NCI-H2107 (cell line): ENCODE measurements at regions not wholly inside any gene's neighbourhood (a gene's known extent, or its start where the extent isn't known, plus 50 kb on each side); places are given as distances from the start of the nearest gene placed in this dataset.

Source experiments
- DNase-seq: peaks from one replicate; lab custom pipeline; 2025; lab: John Stamatoyannopoulos, UW

DNA sequence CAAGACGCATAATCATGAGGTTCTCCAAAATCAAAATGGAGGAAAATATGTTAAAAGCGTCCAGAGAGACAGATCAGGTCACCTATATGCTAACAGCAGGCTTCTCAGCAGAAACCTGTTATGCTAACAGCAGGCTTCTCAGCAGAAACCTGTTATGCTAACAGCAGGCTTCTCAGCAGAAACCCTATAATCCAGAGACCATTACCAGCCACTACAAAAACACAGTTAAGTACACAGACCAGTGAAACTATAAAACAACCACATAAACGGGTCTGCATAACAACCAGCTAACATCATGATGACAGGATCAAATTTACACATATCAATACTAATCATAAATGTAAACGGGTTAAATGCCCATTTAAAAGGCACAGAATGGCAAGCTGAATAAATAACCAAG lies 1548.4 kb upstream of the TMEFF2 start:
- peak; percentile 36 for DNase-seq

DNA sequence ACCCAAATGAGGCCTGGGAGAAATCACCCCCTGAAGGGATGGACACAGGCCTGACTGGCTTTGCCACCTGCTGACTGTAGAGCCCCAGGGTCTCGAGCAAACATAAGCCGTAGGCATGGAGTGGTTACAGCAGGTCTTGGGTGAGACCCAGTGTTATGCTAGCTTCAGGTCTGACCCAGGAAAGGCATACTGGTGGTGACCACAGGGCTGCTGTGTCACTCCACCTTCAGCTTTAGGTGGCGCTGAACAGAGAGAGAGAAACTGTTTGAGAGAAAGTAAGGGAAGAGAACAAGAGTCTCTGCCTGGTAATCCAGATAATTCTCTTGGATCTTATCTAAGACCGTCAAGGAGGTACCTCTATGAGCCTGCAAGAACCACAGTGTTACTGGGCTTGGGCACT lies 1544.2 kb upstream of the TMEFF2 start:
- DNase-seq = no peak

DNA sequence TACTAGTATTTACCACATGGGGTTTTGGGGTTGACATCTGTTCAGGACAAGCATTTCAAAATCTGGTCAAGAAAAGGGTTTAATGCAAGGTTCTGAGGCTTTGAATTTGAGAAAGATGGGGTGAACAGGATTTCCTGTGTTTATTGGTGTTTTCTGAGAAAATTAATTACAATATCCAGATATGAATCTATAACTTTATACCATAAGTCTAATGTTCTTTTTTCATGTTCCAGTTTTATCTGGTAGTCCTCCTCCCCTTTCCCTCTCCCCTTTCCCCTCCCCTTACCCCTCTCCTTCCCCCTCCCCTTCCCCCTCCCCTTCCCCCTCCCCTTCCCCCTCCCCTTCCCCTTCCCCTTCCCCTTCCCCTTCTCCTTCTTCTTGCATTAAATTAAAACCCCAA lies 1518.2 kb upstream of the TMEFF2 start:
- no peak for DNase-seq

DNA sequence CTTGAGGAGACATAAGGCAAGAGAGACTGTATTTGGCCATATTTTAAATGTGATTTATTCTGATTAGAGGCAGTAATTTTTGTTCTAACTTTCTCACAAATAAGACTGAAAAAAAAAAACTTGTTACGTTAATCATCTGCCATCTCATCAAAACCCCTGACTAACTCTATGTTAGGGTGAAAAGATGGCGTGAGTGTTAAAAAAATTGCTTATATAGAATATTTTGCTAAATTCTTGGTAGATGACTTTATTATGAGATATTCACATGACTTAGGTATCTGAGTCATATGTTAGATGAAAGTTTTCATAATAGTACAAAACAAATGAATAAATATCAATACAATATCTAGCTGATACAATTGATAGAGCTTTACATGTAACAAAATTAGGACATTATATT lies 1508.7 kb upstream of the TMEFF2 start:
- no peak for DNase-seq

DNA sequence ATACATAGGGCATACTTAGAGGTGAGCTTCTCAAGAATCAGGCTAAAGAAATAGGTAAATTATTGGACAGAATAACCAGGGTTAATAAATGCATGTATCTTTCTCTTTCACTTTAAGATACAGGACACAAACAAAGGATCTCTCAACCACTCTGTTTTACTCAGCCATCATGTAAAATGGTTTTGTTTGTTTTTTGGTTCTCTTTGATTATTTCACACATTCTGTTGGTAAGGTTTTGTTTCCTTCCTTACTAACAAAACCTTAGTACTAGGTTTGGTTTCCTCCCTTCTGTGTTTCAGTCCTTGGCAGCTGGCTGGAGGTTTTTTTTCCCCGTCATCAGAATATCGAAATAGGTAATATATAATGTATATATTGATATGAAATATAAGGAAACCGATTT lies 1506.8 kb upstream of the TMEFF2 start:
- DNase-seq = no peak

DNA sequence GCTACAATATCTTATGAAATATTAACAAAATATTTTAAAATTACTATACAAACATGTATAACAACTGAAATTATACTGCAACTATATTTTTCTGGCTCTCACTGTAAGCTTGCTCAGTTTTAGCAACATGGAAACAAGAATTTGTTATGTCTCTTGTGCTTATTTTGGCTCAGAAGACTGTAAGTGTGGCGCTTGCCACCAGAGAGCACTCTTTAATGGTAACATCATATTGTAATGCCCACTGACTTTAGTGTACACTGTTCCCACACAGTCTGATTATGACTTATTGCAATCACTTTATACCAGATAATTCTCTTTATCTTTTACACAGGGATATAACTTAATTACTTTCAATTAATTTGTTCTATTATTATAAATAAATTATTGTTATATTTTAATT lies 1500.6 kb upstream of the TMEFF2 start:
- DNase-seq = peak; percentile 3

DNA sequence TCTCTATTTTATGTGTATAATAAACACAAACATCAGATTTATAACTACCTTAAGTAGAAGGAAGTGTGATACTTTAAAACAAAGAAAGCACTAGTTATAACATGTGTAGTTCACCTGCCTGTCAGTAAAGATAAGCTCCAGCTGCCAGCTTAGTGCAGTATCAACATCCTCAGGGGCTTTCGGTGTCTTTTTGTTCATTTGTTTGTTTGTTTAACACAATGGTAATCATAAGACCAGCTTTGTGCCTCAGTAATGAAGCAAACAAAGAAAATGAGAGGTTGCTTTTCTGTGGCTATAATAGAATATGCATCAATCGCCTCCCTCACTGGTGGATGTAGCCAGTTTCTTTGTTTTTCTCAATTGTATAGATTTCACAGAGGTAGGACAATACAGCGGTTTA lies 1499.0 kb upstream of the TMEFF2 start:
- DNase-seq = no peak

DNA sequence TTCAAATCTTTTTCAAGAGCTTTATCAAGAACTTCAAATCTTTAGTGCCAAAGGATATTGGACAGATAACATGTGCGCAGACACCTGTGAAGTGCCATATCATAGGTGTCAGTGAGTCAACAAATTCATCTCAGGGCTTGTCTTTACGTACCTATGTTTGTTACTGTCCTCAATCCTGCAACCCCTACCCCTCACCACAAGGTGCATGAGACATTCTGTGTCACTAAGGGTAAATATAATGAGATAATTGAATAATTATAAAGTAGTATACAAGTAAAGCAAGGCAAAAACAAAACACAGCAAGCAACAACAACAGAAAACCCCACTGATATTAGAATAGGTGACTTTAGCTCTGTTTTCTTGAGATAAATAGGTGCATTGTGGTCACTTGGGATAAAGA lies 1495.8 kb upstream of the TMEFF2 start:
- no peak for DNase-seq

DNA sequence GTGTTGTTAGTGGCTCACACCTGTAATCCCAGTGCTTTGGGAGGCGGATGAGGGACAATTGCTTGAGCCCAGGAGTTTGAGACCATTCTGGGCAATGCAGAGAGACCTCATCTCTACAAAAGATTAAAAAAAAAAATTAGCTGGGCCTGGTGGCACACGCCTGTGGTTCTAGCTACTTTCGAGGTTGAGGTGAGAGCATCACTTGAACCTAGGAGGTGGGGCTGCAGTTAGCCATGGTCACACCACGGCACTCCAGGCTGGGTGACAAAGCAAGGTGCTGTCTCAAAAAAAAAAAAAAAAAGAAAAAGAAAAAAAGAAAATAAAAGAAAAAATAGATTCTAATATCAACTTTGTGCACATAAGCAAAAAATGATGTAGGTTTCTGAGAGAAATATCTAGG lies 1492.5 kb upstream of the TMEFF2 start:
- DNase-seq = no peak

DNA sequence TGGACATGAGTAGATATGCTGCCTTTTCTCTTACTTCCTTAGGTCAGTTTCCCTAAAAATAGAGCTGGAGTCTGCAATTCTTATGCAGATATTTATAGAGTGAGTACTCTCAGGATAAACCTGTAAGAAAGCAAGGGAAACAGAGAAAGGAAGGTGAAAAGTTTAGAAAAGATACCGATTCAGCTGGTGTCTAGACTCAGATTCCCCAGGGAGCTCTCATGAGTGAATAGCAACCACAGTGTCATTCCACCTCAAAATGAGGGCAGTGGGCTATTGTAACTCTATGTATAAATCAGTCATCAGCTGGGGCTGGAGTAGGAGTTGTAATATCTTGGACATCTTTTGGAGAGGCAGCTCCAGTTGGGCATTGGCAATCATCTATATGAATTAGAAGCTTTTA lies 1485.1 kb upstream of the TMEFF2 start:
- DNase-seq = no peak

DNA sequence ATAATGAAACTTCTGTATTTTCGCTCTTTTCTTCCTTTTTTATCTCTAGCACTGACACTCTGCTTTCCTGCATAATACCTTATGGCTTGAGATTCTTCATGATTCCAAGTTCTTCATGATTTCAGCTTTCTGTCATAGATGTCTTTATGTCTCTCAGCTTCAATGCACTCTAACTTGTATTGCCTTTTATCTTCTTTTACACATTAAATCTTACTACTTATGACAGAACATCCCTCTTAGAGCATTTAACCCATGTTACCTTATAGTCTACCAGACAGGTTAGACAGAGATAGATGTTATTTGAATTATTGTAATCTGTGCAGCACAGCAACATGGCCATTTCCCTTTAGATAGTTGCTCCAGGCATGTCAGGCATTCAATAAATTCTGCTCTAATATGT lies 1475.7 kb upstream of the TMEFF2 start:
- no peak for DNase-seq

DNA sequence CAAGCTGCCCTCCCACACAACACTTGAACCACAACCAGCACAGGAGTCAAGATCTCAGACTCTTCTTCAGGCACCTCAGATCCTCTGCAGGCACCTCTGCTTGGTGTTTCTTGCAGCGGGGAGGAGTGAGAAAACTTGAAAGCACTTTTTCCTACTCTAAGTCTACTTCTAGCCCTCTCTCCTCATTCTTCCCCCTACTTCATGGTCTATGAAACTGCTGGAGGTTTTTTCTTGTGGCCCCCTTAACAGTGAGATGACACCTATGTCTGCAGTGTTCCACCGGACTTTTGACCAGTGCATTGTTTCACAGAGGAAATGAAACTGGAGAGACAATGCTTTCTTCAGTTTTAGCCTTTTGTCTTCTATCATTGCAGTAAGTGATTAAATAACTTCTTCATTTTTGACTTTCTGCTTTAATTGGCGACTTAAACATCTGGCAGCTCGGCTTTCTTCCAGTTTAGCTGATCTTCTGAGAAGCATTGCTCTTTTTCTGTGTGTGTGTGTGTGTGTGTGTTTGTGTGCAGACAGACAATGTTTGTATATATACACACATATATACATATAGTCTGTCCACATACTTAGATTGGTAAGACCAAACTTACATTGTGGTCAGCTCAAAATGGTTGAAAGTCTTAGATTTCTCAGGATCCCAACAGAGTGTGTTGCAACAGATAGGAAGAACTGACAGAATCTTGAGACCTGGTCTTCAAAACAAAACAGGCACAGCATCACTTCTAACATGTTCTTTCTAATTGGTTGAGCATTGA lies 1474.0 kb upstream of the TMEFF2 start:
- DNase-seq = no peak

DNA sequence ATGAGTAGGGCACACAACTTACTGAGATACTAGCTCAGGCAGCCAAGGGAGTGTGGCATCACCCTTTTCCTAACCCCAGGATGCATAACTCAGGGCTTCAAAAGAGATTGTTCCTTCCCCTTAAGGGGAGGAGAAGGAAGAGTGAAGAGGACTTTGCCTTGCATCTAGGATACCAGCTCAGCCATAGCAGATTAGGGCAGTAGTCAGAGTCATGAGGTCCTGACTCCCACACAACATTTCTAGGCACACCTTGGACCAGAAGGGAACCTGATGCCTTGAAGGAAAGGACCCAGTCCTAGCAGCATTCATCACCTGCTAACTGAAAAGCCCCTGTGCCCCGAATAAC lies 1433.2 kb upstream of the TMEFF2 start:
- DNase-seq = no peak

DNA sequence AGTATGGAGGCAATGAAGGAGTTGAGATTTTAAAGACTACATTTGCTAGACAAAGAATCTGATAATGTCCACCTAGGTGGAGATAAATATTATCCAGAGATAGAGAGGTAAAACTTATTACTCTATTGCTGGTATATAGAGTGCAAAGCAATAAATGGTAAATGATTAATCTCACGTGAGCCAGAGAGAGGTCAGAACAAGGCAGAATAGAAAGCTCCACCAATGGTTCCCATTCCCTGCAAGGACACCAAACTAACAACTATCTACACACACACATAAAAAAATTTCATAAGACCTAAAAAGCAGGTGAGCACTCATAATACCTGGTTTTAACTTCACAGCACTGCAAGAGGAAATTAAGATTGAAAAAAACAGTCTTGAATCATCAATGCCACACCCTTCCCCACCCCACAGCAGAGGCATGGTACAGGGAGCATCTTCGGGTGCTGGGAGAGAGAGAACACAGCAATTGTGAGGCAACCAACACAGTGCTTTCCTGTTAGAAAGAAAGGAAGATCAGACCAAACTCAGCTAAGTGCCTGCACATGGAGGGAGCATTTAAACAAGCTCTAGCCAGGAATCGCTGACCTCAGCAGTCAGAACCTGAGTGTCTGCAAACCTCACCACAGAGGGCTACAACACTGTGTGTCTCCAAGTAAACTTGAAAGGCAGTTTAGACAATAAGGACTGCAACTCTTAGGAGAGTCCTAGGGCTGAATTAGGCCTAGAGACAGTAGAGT lies 1432.6 kb upstream of the TMEFF2 start:
- DNase-seq = no peak

DNA sequence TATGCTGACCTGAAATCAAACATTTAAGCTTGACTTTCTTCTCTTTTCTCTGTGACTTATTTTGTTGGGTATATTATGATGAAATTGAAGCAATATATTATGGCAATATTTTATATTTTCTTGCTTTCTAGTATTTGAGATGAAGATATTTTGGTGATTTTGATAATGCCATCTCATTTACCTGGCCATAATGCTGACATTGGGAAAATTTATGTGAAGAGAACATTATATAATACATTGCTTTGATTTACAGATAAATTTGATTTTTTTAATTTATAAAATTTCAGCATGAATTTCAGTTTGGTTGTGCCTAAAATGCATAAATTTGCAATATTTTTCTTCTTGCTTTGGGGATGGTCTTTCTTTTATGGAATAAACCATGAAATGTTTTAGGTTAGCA lies 1413.7 kb upstream of the TMEFF2 start:
- no peak for DNase-seq

DNA sequence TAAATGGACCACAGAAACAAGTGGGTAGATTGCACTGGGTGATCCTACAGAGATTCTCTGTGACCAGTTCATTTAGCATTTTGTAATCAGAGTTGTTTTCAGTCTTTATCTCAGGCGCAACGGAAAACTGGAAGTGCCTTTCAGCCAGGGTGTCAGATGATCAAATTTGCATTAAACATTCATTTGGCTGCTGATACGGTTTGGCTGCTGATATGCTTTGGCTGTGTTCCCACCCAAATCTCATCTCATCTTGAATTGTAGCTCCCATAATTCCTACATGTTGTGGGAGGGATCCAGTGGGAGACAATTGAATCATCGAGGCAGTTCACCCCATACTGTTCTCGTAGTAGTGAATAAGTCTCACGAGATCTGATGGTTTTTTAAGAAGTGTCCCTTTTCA lies 1396.1 kb upstream of the TMEFF2 start:
- no peak for DNase-seq

DNA sequence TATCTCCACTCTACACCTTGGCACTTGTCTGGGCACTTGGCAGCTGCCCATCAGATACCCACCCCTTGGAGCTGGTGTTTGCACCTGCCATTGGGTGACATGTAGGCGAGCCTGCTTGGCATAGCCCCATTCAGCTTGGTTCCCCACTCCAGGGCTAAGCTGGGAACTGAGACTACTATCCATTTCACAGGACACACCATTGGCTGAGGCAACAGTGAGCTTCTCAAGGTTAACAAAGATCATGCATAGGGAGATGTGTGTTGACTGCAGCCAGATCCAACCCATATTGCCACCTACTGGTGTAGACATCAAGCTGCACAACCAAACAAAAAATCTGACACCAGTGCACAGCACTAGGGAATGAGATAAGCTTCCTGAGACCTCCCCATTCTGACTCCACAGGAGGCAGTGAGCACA lies 1389.8 kb upstream of the TMEFF2 start:
- no peak for DNase-seq

DNA sequence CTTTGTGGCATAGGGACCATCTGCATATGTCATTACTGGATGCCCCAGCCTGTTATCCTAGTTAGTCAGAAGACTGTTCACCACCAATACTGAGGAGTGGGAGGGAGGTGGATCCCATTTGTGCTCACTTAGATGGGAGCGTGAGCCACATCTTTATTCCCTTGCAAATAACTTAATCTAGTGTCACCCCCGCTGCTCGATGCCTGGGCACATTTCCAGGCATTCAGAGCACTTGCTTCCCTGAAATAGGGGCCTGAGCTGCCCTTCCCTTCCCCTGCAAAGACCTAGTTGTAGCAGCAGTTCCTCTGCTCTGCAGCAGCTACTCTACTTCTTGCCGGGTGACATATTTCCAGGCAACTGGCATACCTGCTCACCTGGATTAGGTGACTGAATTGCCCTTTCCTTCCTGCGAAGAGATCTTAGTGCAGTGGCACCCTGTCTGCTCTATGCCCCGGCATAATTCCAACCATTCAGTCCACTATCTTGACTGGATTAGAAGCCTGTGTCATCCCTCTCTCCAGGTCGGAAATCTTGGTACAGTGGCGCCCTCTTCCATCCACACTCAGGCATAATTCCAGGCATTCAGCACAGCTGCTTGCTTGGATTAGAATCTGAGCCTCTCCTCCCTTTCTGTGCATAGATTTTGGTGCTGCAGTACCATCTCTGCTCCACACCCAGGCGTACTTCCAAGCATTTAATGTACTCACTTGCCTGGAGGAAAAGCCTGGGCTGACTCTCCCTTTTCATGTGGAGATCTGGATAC lies 1389.1 kb upstream of the TMEFF2 start:
- no peak for DNase-seq

DNA sequence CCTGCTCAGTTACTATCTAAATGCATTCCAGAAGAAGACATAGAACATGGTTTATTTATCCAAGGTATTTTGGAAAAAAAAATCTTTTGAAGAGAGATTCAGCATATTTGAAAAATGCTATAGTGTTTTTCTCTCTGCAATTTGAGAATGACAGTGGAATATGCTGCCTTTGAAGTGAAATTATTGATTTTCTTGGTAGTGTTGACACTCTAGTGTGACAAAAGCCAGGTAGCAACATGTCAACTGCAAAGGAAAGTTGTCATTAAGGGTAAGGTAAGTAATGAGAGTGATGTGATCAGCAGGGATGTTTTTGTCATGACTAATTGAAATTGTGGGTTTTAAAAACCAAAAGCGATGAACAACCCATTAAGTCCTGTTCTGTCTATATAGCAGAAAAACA lies 1387.1 kb upstream of the TMEFF2 start:
- DNase-seq = no peak

DNA sequence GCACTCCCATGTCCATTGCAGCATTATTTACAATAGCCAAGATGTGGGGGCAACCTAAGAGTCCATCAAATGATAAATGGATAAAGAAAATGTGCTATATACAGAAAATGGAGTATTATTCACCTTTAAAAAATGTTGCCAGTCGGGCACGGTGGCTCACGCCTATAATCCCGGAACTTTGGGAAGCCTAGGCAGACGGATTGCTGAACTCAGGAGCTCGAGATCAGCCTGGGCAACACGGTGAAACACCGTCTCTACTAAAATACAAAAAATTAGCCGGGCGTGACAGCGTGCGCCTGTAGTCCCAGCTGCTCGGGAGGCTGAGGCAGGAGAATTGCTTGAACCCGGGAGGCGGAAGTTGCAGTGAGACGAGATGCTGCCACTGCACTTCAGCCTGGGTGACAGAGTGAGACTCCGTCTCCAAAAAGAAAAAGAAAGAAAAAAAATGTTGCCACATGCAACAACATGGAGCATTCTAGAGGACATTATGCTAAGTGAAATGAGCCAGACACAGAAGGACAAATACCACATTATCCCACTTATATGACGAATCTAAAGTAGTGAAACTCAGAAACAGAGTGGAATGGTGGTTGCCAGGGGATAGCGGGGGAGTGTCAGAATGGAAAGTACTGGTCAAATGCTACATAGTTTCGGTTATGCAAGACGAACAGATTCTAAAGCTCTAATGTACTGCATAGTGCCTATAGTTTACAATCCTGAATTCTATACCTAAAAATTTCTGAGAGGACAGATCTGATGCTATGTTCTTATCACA lies 1385.6 kb upstream of the TMEFF2 start:
- DNase-seq = no peak

DNA sequence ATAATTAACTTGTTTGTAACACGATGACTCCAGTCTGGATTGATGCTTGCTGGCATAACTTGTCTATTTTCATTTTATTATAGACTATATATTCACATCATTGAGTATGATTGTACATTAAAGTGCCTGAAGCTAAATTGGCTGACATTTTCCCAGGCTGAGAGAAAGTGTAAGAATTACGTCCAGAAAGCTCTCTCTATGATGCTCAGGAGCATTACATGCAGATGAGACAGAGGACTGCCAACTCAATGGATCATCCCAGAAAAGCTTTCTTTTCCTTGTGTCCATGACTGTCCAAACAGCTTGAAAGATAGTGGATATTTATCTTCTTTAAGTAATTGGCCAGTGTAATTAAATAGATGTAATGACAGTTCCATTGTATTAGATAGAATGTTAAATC lies 1372.2 kb upstream of the TMEFF2 start:
- no peak for DNase-seq

DNA sequence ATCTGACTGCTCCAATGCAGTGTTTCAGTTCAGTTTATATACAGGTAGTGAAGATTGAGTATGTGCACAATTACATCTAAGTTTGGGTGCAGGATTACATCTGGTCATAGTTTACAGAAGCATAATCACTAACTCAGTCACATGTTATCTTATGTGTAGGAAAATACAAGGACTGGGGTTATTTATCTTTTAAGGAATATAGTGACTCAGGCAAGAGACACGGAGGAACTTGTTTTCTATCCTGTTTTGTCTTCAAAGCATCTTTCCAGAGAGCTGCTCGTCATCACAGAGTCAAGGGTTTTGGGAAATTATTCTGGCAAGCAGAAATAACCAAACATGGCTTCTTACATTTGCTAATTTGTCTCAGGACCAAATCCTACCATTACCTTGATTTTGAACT lies 1371.5 kb upstream of the TMEFF2 start:
- DNase-seq = no peak
